AML-193 (cell line): ENCODE measurements at regions not wholly inside any gene's neighbourhood (a gene's known extent, or its start where the extent isn't known, plus 50 kb on each side); places are given as distances from the start of the nearest gene placed in this dataset.
A peak's percentile ranks its signal among the peaks of the same experiment; 100 is the strongest.
"Not testable (repeated sequence)": the region's sequence is repeated elsewhere in the genome, so short reads cannot be mapped to it uniquely, and the experiment has no call there.

Experiments used
- DNase-seq, 2 experiments: peaks; one replicate each; lab custom pipeline; 2025; lab: John Stamatoyannopoulos, UW

GRCh38 chr4:23023121-23023520 lies 330.4 kb downstream of the GBA3 start:
- DNase-seq = no peak

DNA sequence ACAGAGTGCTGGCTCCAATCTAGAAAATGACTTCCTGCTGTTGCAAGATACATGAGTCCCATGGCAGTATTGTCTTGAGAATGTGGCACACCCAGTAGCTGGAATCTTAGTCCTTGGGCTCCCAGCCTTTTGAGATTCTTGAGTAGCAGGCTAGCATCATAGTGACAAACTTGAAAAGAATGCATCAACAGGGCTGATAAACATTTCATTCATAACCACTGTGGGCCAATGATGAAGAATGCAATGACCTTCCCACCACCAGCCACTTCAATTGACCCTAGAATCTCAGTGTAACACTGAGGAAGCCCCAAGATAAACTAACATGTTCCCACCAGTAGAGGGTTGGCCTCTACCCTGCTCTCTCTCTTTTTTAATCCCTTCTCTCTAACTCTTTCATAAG lies 329.3 kb downstream of the GBA3 start:
- no peak for DNase-seq

DNA sequence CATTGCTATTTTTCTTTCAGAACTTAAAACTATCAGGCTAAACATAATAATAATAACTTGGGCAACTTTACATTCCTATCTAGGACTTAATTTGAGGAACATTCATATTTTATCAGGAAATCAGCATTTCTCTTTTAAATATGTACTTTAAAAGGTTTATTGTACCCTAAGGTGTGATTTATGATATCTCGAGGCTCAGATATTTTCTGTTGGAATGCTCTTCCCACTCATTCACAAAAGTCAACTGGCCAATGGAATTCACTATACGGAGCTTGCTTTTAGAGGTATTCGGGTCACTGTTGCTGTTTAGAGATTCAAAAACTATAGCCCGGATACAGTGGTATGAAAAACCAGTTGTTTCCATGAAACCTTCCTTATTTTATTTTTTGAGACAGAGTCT lies 328.3 kb downstream of the GBA3 start:
- no peak for DNase-seq

DNA sequence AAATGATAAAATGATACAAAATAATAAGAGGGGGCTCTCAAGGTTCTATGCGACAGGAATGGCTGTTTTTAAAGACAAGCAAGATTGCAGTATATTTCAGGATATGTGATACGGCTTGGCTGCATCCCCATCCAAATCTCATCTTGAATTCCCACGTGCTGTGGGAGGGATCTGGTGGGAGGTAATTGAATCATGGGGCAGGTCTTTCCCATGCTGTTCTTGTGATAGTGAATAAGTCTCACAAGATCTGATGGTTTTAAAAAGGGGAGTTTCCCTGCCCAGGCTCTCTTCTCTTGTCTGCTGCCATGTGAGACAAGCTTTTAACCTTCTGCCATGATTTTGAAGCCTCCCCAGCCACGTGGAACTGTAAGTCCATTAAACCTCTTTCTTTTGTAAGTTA lies 327.7 kb downstream of the GBA3 start:
- not testable (repeated sequence) for DNase-seq

- DNase-seq = no peak
These were observed 324.2 kb downstream of the GBA3 start for GRCh38 chr4:23016981-23017380.

DNA sequence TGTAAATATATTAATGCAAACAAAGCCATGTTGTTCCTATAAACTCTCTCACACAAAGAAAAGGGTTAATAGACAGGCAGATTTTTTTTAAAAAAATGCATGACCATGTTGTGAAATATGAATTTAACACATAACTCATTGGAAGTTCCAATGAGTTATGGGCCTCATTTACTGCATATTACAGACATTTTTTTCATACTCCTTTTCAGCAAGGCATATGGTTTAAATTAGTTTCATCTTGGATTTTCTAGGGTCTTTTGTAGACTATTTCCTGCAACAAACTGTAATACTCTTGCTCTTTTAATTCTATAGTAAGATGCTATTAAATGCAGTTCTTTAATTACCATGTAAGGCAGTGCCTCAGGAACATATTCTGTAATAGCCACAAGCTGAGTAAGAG lies 323.1 kb downstream of the GBA3 start:
- DNase-seq = no peak

GRCh38 chr4:23009093-23009492 lies 316.4 kb downstream of the GBA3 start:
- DNase-seq = no peak

DNA sequence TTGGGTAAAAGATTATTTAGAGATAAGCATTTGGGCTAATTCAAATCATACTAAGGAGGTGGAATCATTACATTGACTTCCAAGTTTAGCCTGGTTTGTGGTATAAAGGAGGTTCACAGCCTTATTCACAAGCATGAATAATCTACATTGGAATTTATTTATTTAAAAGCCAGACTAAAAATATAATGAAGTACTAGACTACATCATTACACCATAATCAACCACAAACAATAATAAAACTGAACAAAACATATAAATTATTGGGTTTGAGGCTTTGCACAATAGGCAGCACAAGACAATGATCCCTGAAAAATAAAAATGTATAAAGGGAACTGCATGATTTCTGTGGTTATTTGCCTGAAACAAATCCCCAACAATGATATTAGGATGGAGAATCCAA lies 314.0 kb downstream of the GBA3 start:
- no peak for DNase-seq

DNA sequence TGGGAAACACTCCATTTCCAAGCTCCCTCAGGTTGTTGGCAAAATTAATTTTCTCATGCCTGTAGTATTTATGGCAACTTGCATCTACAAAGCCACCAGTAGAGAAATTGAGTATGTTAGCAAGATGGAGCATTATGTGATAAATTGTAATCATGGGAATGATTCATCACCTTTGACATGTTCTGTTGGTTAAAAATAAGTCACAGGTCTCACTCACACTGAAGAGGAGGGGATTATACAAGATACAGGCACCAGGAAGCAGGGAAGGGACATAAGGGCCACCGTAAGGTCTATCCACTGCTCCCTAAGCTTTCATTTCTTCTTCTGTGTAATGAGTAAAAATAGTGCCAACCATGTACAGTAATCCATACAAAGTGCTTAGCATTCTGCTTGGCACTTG lies 313.0 kb downstream of the GBA3 start:
- DNase-seq = no peak

GRCh38 chr4:23001478-23001877 lies 308.7 kb downstream of the GBA3 start:
- no peak for DNase-seq

GRCh38 chr4:22999419-22999818 lies 306.7 kb downstream of the GBA3 start:
- no peak for DNase-seq

GRCh38 chr4:22997358-22998224 lies 304.9 kb downstream of the GBA3 start:
- DNase-seq = no peak

GRCh38 chr4:22991576-22991975 lies 298.8 kb downstream of the GBA3 start:
- DNase-seq = no peak

DNA sequence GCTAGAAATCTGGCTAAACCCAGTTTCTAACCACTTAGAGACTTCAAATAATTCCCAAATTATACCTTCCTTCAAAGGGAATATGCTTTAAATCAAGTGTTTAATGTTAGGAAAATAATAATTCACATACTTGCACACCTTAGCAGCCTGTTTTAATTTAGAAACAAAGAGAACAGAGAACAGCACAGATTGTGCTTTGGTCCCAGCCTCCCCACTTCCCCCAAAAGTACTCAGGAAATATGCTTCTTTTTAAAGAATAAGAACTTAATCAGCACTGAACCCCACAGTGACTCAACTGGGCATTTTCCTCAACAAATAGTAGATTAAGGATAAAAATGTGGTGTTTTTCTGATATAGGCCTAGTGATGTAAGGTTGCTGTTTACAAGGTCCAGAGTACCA lies 295.8 kb downstream of the GBA3 start:
- no peak for DNase-seq

GRCh38 chr4:22987870-22988269 lies 295.1 kb downstream of the GBA3 start:
- no peak for DNase-seq

DNA sequence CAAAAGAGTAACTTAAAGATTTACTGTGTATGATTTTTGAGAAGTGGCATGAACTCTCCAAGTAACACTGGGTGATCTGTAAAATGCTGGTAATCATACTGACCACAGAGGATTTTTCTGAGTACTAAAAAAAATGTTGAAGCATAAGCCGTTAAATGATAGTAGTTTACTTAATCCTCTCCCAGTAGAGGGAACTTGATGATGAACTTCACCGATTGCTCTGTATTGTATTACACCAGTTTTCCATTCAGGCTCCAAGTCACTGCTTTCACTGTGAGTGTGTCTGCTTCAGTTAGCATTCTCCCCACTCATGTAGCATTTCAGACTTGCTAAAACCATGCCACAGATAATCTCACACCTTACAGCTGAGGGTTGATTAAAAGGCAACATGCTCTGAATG lies 294.1 kb downstream of the GBA3 start:
- DNase-seq = no peak

DNA sequence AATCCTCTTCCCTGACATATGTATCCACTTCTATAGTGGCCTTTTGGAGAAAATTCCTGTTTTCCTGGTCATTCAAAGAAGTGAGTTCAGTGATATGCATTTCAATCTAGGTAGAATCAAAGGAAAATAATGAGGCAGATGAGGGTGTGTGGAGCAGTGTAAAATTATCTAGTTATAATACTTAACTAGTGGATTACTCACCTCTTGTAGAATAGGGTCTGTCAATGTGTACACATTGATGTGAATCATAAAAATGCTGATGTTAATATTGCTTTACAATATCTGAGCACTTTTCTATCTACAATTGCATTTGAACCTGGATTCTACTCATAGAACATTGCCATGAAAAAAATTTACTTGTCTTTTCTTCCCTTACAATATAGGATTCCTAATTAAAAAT lies 293.5 kb downstream of the GBA3 start:
- no peak for DNase-seq

DNA sequence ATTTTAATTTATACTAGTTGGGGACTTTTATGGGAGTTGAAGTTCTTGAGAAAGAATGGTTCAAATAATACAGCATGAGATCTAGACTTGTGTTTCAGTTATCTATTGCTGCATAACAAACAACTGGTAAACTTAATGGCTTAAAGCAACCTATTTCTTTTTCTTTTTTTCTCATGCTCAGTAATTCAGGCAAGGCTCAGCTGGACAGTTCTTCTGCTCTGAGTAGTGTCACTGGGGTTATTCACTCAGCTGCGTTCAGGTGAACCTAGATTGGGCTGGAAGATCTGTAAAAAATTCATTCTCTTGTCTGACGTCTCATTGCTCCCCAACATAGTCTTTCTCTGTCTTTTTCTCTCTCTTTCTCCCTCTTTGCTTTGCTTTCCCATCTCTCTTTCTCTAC lies 291.7 kb downstream of the GBA3 start:
- DNase-seq = no peak

GRCh38 chr4:22978656-22979055 lies 285.9 kb downstream of the GBA3 start:
- DNase-seq = no peak

DNA sequence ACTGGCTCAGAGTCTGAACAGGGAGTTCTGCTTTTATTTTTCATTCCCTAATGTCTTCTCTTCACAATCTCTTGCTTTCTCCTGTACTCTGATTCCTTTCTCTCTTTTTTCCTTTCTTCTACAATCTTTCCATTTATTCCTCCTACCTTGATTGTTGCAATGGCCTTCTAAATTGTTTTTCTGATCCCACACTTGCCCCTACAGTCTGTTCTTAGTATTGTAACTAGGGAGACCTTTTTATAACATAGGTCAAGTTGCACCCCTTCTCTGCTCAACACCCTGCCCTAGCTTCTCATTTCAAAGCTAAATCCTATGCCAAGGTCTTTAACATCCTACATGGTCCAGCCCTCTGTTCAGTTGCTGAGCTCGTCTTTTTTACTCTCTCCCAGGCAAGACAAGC lies 277.9 kb downstream of the GBA3 start:
- no peak for DNase-seq

DNA sequence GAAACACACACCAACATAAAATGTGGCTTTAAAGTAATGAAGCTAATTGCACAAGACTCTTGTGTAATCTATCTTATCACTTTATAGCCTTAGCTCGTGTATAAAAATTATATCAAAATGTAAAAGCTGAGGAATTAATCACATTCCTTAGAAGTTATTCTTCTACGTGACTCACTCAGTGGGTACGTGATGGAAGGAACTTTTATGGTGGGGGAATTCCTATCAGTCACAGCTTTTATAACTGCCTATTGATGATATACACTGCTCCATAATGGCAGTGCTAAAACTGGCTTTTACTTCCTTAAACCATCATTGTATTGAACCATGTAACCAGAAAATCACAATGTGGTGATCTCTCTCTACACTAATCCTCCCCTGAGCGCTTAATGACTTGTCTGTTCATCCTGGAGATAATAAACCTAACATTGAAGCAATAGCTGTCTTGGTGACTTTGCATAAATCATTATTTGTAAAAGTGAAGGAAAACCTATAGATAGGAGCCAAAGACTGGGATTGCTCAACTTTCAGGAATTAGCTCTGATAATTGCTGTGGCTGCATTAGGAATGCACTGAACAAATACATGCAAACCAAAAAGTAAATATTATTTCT lies 276.7 kb downstream of the GBA3 start:
- DNase-seq = no peak

DNA sequence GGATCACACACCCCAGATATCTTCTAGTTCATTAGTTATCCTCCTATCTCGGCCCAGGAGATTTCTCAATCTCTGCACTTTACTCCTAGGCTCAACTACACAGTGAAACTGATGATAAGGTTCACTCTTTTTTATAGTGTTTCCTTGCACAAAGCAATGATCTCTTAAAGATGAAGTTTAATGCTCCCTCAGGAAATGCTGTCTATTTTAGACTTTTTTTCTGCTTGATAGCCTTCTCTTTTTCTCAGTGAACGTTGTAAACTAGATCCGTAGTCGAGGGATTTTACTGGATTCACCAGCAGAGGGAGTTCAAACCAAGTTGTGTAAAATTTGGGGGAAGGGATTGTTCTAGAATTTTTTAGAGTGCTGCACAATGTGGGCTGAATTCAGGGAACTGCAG lies 269.6 kb downstream of the GBA3 start:
- DNase-seq = peak; percentile 4 to 14

DNA sequence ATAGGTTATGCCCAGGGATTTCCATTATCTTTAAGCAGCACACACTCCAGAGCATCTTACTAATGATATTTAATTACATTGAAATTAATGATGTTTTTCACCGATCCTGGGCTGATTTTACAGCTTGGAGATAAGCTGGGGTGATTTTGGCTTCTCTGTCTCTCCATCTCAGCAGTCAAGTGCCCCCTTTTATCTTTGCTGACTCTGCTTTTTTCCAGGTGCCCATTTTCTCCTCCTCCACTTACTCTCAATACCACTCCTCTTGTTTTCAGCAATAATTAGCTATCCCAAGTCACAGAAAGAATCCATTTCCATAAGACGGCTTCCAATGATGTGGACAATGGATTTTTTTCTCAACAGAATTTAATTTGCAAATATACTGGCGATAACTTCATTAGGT lies 266.7 kb downstream of the GBA3 start:
- no peak for DNase-seq

DNA sequence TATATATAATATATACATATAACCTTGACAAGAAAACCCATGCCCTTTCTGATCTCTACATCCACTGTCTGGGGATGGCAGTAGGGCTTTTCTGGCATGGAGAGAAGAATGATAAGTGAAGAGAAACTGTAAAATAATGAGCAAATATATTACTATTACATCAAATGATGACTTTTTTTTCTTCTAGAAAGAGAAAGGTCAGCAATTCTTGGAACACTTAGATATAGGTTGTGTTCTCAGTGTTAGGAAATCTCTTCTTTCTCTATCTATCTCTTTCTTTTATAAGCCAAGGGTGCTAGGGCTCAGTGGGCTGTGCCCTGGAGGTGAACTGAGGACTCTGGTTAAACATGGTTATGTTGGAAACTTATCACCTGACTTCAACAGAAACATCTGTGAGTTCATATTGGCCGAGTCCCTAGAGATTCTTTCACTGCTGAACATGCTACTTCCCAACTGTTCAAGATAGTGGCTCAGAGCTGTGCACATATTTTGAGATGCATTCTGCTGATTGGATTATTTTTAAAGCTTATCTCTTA lies 265.1 kb downstream of the GBA3 start:
- DNase-seq = no peak
